GM23248 (cell line): ENCODE measurements at regions not wholly inside any gene's neighbourhood (a gene's known extent, or its start where the extent isn't known, plus 50 kb on each side); places are given as distances from the start of the nearest gene placed in this dataset.

Source experiments
- EZH2 ChIP-seq: fragments of 200-600 bp; sonication (generic); IDR thresholded peaks from 2 replicates; pipeline ENCODE4 v1.6.1; 2018; ENCODE audit warnings: antibody characterized with exemption, mild to moderate bottlenecking; ENCODE audit not compliant: insufficient read depth, poor library complexity, severe bottlenecking
- EZH2phosphoT487 ChIP-seq: fragments of 200-600 bp; sonication (generic); IDR thresholded peaks from 2 replicates; pipeline ENCODE4 v1.6.1; 2018; ENCODE audit warnings: antibody characterized with exemption, moderate library complexity, mild to moderate bottlenecking, low read depth; ENCODE audit not compliant: insufficient read depth

GRCh38 chr1:25086518-25087079 is 145.7 kb downstream of the SYF2 start:
- TF ChIP-seq EZH2 (no peak), EZH2phosphoT487 (no peak)
